GM06990 (cell line): ENCODE measurements at regions not wholly inside any gene's neighbourhood (a gene's known extent, or its start where the extent isn't known, plus 50 kb on each side); places are given as distances from the start of the nearest gene placed in this dataset.

ENCODE experiments used
- DNase-seq: peaks from one replicate; pipeline ENCODE4 v3.0.0-alpha.2; 2011; ENCODE audit not compliant: insufficient read length; ENCODE audit errors: extremely low read depth
- H3K27me3 ChIP-seq: replicated peaks from 2 replicates; pipeline ENCODE4 v1.6.0; 2011; ENCODE audit warnings: low read length; ENCODE audit not compliant: control insufficient read depth, insufficient read depth
- H3K36me3 ChIP-seq: 2 replicates; pipeline ENCODE4 v1.5.1; 2011; ENCODE audit warnings: low read length; ENCODE audit not compliant: control insufficient read depth, insufficient read depth
- H3K4me3 ChIP-seq: replicated peaks from 2 replicates; pipeline ENCODE4 v1.5.1; 2011; ENCODE audit warnings: low read depth, mild to moderate bottlenecking, control low read depth, low read length
- CTCF ChIP-seq: IDR thresholded peaks from 2 replicates; pipeline ENCODE4 v1.5.1; 2011; ENCODE audit warnings: low read length, control low read depth, mild to moderate bottlenecking, inconsistent platforms; ENCODE audit not compliant: insufficient read depth, poor library complexity, severe bottlenecking

- no peaks in the 10 kb centered on the region for H3K27me3 ChIP-seq
- no peaks in the 10 kb centered on the region for H3K36me3 ChIP-seq
- DNase-seq, result no peak
- no peak overlapping the region for H3K4me3 ChIP-seq
- TF ChIP-seq CTCF, result no peak
These were observed 72.0 kb downstream of the ALX1 start for GRCh38 chr12:85352016-85352415.

GRCh38 chr12:85356596-85357385 is 76.8 kb downstream of the ALX1 start:
- H3K27me3 ChIP-seq, result no peaks in the 10 kb centered on the region
- H3K4me3 ChIP-seq, result no peak overlapping the region
- no peaks in the 10 kb centered on the region for H3K36me3 ChIP-seq
- DNase-seq, result no peak
- TF ChIP-seq CTCF, result no peak

- no peak for TF ChIP-seq CTCF
- no peaks in the 10 kb centered on the region for H3K36me3 ChIP-seq
- no peak overlapping the region for H3K4me3 ChIP-seq
- H3K27me3 ChIP-seq, result no peaks in the 10 kb centered on the region
- no peak for DNase-seq
These were observed 77.6 kb downstream of the ALX1 start for GRCh38 chr12:85357609-85358008.

GRCh38 chr12:85358715-85359114 is 78.7 kb downstream of the ALX1 start:
- DNase-seq, result no peak
- H3K36me3 ChIP-seq, result no peaks in the 10 kb centered on the region
- no peak for TF ChIP-seq CTCF
- H3K27me3 ChIP-seq, result no peaks in the 10 kb centered on the region
- H3K4me3 ChIP-seq, result no peak overlapping the region

- TF ChIP-seq CTCF, result no peak
- H3K4me3 ChIP-seq, result no peak overlapping the region
- no peaks in the 10 kb centered on the region for H3K27me3 ChIP-seq
These were observed 83.6 kb downstream of the ALX1 start for GRCh38 chr12:85363382-85364190.

More at GRCh38 chr12:85363382-85364190, 83.6 kb downstream of the ALX1 start:
- DNase-seq, result no peak
- H3K36me3 ChIP-seq, result no peaks in the 10 kb centered on the region
